PC-9 (cell line): ENCODE measurements at regions not wholly inside any gene's neighbourhood (a gene's known extent, or its start where the extent isn't known, plus 50 kb on each side); places are given as distances from the start of the nearest gene placed in this dataset.
A peak's percentile ranks its signal among the peaks of the same experiment; 100 is the strongest.

ENCODE experiments used
- BruUV-seq: library from RNA; stranded (reverse); fragments of 400-500 nt; replicated peaks from 2 replicates; lab custom pipeline; 2021; lab: Mats Ljungman, UMichigan
- CTCF ChIA-PET: fragments of 300-600 bp; sonication (Branson Sonifier 250); formaldehyde crosslinking; loops from one replicate; lab custom pipeline; 2022; ENCODE audit warnings: antibody characterized with exemption; lab: Charles Lee
- POLR2A ChIA-PET: fragments of 300-600 bp; sonication (Branson Sonifier 250); formaldehyde crosslinking; loops from one replicate; lab custom pipeline; 2022; ENCODE audit warnings: antibody characterized with exemption; ENCODE audit not compliant: unreplicated experiment; lab: Charles Lee
- DNase-seq, 2 experiments: peaks; one replicate each; pipeline versions ENCODE4 v3.0.0 to v3.0.0-alpha.2; 2015 to 2022; ENCODE audit warnings: mixed read lengths in 1 of 2
- H2AFZ ChIP-seq: fragments of 200-600 bp; sonication (generic); 2 replicates; pipeline ENCODE4 v1.8.1; 2017; ENCODE audit warnings: antibody characterized with exemption
- H3F3A ChIP-seq: fragments of 200-600 bp; sonication (generic); 2 replicates; pipeline ENCODE4 v1.8.1; 2017; ENCODE audit warnings: antibody characterized with exemption, mild to moderate bottlenecking, low read depth; ENCODE audit not compliant: insufficient read depth
- H3K27ac ChIP-seq: fragments of 200-600 bp; sonication (generic); 2 replicates; pipeline ENCODE4 v1.6.1; 2016; ENCODE audit warnings: mixed run types
- H3K27me3 ChIP-seq: fragments of 200-600 bp; sonication (generic); 2 replicates; pipeline ENCODE4 v1.6.1; 2016; ENCODE audit warnings: low read depth, mixed run types; ENCODE audit not compliant: insufficient read depth
- H3K36me3 ChIP-seq: fragments of 200-600 bp; sonication (generic); 2 replicates; pipeline ENCODE4 v1.6.1; 2016; ENCODE audit warnings: low read depth, mixed run types
- H3K4me1 ChIP-seq: fragments of 200-600 bp; sonication (generic); replicated peaks from 2 replicates; pipeline ENCODE4 v1.6.1; 2016; ENCODE audit warnings: mixed run types; ENCODE audit not compliant: insufficient read depth
- H3K4me2 ChIP-seq: fragments of 200-600 bp; sonication (generic); 2 replicates; pipeline ENCODE4 v1.6.1; 2017; ENCODE audit warnings: mixed run types
- H3K4me3 ChIP-seq: fragments of 200-600 bp; sonication (generic); 2 replicates; pipeline ENCODE4 v1.6.1; 2016; ENCODE audit warnings: mixed run types
- H3K79me2 ChIP-seq: fragments of 200-600 bp; sonication (generic); 2 replicates; pipeline ENCODE4 v1.6.1; 2017; ENCODE audit warnings: low read depth, mixed run types
- H3K9me2 ChIP-seq: fragments of 200-600 bp; sonication (generic); 2 replicates; pipeline ENCODE4 v1.8.1; 2017; ENCODE audit warnings: mild to moderate bottlenecking; ENCODE audit not compliant: insufficient read depth
- H3K9me3 ChIP-seq: fragments of 200-600 bp; sonication (generic); 2 replicates; pipeline ENCODE4 v1.8.1; 2016; ENCODE audit warnings: low read depth; ENCODE audit not compliant: insufficient read depth
- H4K20me1 ChIP-seq: fragments of 200-600 bp; sonication (generic); 2 replicates; pipeline ENCODE4 v1.8.1; 2017; ENCODE audit not compliant: insufficient read depth
- EZH2 ChIP-seq: fragments of 200-600 bp; sonication (generic); IDR thresholded peaks from 2 replicates; pipeline ENCODE4 v1.8.0; 2017; ENCODE audit warnings: antibody characterized with exemption, low read depth
- intact Hi-C: fragments of 100-400 bp; cut with micrococcal nuclease; formaldehyde crosslinking; loops from one replicate; pipeline ENCODE4 v1.10.0; 2022; ENCODE audit not compliant: unreplicated experiment
- TF ChIP-seq, protein P1 (sequence below): fragments of 200-600 bp; sonication (generic); conservative IDR thresholded peaks from 2 replicates; pipeline ENCODE4 v1.6.1; 2017; ENCODE audit warnings: mixed run types, antibody characterized with exemption, mild to moderate bottlenecking, moderate library complexity

DNA sequence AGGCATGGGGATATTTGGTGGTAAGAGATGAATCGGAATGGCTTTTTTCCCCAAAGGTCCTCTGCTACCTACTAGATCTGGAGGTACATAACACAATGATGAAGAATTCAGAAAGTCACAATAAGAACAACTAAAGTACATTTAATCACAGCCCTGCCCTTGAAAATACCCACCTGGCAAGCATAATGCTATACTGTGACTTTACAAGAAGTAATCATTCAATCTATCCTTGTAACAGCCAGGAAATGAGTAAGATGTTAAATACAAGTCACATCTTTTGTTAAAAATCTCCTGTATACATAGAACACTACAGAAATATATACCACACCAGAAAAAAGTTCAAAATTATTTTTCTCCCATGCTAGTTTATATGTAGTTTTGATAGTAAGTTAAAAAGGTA lies 108.3 kb upstream of the ABCB5 start:
- TF ChIP-seq, protein P1, sequence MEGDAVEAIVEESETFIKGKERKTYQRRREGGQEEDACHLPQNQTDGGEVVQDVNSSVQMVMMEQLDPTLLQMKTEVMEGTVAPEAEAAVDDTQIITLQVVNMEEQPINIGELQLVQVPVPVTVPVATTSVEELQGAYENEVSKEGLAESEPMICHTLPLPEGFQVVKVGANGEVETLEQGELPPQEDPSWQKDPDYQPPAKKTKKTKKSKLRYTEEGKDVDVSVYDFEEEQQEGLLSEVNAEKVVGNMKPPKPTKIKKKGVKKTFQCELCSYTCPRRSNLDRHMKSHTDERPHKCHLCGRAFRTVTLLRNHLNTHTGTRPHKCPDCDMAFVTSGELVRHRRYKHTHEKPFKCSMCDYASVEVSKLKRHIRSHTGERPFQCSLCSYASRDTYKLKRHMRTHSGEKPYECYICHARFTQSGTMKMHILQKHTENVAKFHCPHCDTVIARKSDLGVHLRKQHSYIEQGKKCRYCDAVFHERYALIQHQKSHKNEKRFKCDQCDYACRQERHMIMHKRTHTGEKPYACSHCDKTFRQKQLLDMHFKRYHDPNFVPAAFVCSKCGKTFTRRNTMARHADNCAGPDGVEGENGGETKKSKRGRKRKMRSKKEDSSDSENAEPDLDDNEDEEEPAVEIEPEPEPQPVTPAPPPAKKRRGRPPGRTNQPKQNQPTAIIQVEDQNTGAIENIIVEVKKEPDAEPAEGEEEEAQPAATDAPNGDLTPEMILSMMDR: no peak
- TF ChIP-seq EZH2: no peak
- Histone ChIP-seq H4K20me1 (no peaks in the 10 kb centered on the region), H2AFZ (no peak overlapping the region), H3K9me3 (no peaks in the 10 kb centered on the region), H3K36me3 (no peaks in the 10 kb centered on the region), H3K4me2 (no peak overlapping the region), H3F3A (no peaks in the 10 kb centered on the region), H3K4me3 (no peak overlapping the region), H3K27ac (no peak overlapping the region), H3K27me3 (no peaks in the 10 kb centered on the region), H3K79me2 (no peaks in the 10 kb centered on the region), H3K9me2 (peaks cover 7% of the 10 kb centered on the region; the same call in 1 of the 2 replicates), H3K4me1 (no peaks in the 10 kb centered on the region)
- DNase-seq: peak in 1 of 2 experiments; percentile 22
- intact Hi-C loops: no loop called here
- POLR2A ChIA-PET: no interaction called here
- CTCF ChIA-PET: no interaction called here
- no TSS peak for BruUV-seq

DNA sequence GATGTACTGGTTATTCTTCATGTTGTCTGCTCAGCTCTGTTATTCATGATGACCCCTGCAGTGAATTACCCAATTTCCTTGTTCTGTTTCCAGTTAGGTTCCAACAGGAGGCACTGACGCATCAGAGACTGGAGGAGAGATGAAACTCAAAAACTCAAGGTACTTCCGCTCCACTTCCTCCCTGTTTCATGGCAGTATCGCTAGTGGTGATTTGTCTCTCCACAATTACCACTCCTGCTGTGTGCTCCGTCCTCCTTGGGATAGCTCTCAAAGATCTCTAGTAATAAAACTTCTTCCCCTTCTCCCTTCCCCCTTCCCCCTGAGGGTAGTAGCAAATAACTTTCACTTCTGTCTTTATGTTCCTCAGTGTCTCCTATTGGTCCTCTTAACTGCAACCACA lies 107.4 kb upstream of the ABCB5 start:
- Histone ChIP-seq H3K79me2 (no peaks in the 10 kb centered on the region), H3K4me2 (no peak overlapping the region), H3K9me3 (no peaks in the 10 kb centered on the region), H4K20me1 (no peaks in the 10 kb centered on the region), H2AFZ (no peak overlapping the region), H3K4me1 (no peaks in the 10 kb centered on the region), H3F3A (no peaks in the 10 kb centered on the region), H3K4me3 (no peak overlapping the region), H3K27ac (no peak overlapping the region), H3K9me2 (peaks cover 7% of the 10 kb centered on the region; the same call in 1 of the 2 replicates), H3K27me3 (no peaks in the 10 kb centered on the region), H3K36me3 (no peaks in the 10 kb centered on the region)
- no TSS peak for BruUV-seq
- TF ChIP-seq, protein P1: no peak
- CTCF ChIA-PET: no interaction called here
- peak in 1 of 2 experiments; percentile 27 for DNase-seq
- intact Hi-C loops: no loop called here
- POLR2A ChIA-PET: interaction anchor here (0.6 kb wide), 1 partner anchor 735 kb away, joined by 4 read pairs; no protein-coding TSS in a partner anchor

DNA sequence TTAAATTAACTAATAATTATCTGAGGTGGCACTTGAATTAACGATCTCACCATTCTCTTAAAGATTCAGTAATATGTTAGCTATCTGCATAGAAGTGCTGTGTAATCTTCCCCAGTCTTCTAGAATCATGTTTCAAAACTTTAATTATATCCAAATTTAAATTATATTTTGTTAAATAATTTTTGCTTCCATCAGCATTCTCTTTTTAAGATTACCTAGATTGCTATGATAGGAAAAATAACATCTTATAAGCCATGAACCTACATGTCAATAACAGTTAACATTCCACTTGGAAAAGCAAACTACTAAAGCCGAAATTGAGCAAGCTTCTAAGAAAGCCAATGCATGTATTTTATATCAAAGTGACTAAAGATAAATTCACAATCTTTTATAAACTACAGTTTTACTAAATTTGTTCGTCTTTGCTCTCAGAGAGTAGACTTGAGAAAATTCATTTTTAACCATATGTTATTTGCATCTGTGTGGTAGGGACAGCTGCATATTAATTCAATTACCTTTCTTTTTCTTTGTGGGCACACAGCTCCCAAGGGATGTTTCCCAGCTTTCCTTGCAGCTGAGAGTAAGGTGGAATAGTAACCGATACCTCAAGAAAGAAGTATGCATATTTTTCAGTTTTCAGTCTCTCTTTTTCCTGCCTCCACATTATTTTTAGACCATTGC lies 105.4 kb upstream of the ABCB5 start:
- intact Hi-C loops: no loop called here
- H3K9me2 ChIP-seq: peaks cover 7% of the 10 kb centered on the region; the same call in 1 of the 2 replicates
- CTCF ChIA-PET: no interaction called here
- H3K4me2 ChIP-seq: no peak overlapping the region
- no peak for DNase-seq
- POLR2A ChIA-PET: no interaction called here
- no peaks in the 10 kb centered on the region for H3K79me2 ChIP-seq
- H3K27me3 ChIP-seq: no peaks in the 10 kb centered on the region
- no peak overlapping the region for H3K4me3 ChIP-seq
- H3K9me3 ChIP-seq: no peaks in the 10 kb centered on the region
- H3K4me1 ChIP-seq: no peaks in the 10 kb centered on the region
- no peak overlapping the region for H3K27ac ChIP-seq
- H4K20me1 ChIP-seq: no peaks in the 10 kb centered on the region
- no peak overlapping the region for H2AFZ ChIP-seq
- no peaks in the 10 kb centered on the region for H3F3A ChIP-seq
- no peaks in the 10 kb centered on the region for H3K36me3 ChIP-seq
- TF ChIP-seq, protein P1: no peak
- TF ChIP-seq EZH2: no peak
- BruUV-seq: no TSS peak
